ENCODE measurements at regions not wholly inside any gene's neighbourhood (a gene's known extent, or its start where the extent isn't known, plus 50 kb on each side); places are given as distances from the start of the nearest gene placed in this dataset.

GRCh38 chr11:24246715-24247114 lies 250.1 kb upstream of the LUZP2 start:
- TF ChIP-seq CTCF (IDR thresholded peaks at IDR 0.05): no peak
- TF ChIP-seq ZFX (IDR thresholded peaks at IDR 0.05; ENCODE audit: borderline replicate concordance): no peak
